Dermis microvascular lymphatic vessel endothelial cell (primary cell): ENCODE measurements at regions not wholly inside any gene's neighbourhood (a gene's known extent, or its start where the extent isn't known, plus 50 kb on each side); places are given as distances from the start of the nearest gene placed in this dataset.
"Not testable (repeated sequence)": the region's sequence is repeated elsewhere in the genome, so short reads cannot be mapped to it uniquely, and the experiment has no call there.

Source experiments
- DNase-seq, 2 donors: peaks; one replicate each; pipeline versions ENCODE4 v3.0.0 to v3.0.0-alpha.2; 2010; ENCODE audit warnings: low read depth in 2 of 2

DNA sequence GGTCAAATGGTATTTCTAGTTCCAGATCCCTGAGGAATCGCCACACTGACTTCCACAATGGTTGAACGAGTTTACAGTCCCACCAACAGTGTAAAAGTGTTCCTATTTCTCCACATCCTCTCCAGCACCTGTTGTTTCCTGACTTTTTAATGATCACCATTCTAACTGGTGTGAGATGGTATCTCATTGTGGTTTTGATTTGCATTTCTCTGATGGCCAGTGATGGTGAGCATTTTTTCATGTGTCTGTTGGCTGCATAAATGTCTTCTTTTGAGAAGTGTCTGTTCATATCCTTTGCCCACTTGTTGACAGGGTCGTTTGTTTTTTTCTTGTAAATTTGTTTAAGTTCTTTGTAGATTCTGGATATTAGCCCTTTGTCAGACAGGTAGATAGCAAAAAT, 269.9 kb upstream of the NREP start:
- DNase-seq: not testable (repeated sequence)

DNA sequence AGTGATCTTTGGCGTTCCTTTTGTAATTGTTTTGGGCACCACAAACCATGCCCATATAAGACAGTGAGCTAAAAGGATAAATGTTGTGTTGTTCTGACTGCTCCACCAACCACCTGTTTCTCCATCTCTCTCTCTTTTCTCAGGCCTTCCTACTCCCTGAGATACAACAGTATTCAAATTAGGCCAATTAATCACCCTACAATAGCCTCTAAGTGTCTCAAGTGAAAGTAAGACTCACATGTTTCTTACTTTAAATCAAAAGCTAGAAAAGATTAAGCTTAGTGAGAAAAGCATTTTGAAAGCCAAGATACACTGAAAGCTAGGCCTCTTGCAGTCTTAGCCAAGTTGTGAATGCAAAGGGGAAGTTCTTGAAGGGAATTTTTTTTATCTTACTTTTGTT, 268.8 kb upstream of the NREP start:
- DNase-seq: no peak

DNA sequence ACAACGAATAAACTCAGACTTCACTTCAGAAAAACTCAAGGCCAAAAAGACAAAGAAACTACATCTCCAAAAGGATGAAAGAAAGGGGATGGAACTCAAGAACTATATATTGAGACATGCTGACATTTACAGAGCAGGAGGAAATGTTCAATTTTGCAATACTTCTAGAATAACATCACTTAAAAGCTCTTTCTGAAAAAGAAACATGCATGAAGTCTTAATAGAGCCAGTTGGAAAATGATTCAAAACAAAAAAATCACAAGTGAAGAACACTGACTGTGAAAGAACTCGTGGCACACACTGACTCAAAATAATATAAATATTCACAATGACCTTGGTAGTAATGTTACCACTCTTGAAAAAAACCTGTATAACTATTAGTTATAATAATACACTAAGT, 267.8 kb upstream of the NREP start:
- no peak for DNase-seq

DNA sequence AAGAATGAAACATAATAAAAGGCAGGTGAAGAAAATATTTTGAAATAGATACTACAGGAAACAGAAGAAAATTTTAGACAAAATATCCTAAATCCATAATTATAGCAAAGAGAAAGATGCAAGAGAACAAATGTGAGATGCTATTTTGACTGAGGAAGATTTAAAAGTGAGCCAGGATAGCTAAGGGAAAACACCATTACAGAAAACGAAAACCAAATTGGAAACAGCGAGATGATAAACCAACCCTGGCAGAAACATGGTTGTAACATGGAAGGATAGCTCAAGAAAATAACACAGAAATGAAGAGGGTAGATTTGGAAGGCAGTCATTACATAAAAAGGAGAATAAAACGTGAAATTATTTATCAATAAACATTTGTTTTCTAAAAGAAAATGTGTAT, 267.2 kb upstream of the NREP start:
- no peak for DNase-seq

DNA sequence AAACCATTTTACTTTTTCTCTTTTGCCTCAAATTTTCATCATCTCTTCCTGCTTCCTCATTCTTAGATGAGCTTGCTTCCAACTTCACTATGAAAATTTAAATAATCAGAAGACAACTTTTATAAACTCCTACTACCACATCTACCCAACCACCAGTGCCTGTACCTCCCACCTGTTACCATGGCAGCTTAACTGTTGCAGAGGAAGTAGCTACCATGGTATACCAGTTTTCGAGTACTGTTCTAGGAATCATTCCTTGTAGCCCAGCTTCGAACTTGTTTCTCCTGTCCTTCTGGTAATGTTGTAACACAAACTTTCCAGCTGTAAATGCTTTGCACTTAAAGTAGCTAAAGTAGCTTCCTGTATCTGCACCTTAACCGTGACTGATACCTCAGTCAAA, 266.8 kb upstream of the NREP start:
- no peak for DNase-seq

DNA sequence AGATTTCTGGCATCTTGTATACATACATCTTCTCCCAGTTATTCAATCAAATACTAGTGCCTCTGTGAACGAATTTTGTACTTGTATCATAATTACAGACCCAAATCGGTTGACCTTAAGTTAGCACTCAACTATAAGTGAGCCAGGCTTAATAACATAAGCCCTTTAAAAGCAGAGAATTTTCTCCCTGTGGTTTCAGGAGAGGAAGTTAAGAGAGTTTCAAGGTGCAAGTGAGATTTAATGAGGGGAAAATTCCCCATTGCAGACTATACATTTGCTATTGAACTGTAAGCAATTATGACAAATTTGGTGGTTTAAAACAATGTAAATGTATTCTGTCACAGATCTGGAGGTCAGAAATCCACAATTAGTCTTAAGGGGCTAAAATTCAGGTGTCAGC, 261.9 kb upstream of the NREP start:
- no peak for DNase-seq

DNA sequence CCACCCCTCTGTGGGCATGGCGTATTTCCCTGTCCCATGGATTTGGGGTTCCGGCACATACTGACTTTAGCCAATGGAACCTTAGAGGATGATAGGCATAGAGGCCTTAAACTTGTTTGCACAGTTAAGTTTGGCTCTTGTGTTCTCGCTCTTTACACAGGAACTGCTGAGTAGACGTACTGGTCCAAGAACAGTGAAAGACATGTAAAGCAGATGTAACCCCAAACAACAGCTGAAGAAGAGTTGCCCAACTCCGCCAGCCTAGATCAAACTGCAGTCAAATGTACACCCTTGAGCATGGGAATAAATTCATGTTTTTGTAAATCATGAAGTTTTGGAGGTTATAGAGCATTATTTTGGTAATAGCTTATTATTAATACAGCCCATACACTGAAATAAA, 260.0 kb upstream of the NREP start:
- no peak for DNase-seq

DNA sequence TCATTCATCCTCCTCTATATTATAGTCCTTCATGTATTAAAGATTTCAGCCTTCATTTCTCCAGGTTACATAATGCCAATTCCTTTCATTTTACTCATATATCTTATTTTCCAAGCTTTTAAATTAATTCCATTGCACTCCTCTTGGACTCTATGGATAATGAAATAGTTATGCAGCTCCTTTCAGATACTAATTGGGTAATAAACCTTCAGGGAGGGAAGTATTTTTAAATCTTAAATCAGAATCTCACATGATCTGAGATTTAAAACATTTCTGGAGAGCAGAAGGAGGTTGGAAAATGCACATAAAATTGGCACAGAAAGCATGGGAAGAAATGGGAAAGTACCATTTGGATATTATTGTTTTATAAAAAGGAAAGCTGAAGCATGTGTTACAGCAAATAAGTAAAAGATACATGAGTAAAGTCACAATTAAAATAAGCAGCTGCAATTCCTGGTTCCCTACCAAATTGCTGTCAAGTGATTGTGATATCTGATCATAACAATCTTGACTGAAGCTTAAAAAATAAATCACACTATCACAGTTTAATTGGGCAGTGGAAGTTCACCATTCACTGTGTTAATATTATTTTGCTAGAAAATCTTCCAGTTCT, 257.9 kb upstream of the NREP start:
- no peak for DNase-seq

DNA sequence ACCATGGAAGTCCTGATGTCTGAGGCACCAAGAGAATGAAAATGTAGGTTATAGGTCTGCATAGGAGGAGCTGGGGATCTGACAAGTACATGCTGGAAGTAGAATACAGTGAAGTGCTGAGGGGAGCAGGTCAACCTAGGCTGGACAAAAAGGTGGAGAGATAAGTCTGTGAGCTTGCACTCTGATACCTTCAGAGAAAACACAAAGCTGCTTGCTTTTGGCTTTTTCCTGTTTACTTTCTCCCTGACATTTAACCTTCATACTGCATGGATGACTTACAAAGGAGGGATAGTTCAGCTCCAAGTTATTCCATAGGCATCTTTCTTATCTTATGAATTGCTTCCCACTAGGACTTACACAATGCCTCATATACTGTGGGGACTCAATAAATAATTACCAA, 256.7 kb upstream of the NREP start:
- DNase-seq: no peak

DNA sequence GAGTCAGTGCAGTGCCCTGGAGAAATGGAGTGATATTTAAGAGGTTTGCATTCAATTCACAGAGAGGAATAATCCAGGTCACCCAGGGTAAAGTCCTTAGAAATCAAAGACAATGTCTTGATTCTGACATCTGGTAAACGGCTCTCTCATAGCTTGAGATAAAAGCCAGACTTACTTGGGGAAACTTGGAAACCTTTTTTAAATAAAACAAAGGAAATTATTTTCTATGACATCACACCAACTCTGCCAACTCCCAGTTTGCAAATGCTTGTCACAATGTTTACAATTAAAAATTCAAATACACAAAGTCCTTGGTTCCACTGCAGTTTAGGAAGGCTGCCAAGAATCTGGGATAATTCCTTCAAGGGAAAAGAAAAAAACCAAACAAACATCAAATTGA, 255.1 kb upstream of the NREP start:
- DNase-seq: no peak

DNA sequence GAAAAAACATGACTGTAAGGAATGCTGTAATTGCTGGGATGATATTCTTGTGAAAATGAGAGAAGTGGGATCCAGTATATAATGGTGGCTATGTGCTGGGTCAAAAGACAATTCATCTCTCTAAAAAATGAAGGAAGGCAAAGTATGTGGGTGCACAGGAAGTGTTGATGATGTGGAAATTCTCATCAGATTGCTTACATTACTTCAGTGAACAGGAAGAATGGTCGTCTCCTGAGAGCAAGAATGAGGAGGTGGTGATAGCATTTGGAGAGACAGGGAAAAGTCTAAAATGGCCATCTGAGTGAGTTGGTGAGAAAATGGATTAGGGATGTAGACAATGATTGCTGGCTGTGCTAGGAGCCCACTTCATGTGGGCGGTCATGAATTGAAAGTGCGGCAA, 253.5 kb upstream of the NREP start:
- DNase-seq: no peak

DNA sequence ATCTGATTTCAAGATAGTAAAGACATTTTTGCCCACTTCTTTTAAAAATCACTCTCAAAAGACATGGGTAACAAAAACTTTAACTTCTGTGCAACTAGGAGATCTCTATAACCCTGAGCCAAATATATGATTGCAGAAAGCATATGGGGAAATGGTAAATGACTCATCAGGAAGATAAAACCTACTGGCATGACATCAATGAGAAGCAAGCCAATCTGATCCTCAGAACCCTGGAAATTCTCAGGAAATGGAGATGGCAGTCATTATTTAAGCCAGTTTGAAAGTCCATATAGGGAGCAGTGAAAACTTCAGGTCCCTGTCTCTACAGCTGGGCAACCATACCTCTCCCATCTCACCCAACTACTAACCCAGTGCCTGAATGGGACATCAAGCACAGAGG, 249.7 kb upstream of the NREP start:
- DNase-seq: no peak

DNA sequence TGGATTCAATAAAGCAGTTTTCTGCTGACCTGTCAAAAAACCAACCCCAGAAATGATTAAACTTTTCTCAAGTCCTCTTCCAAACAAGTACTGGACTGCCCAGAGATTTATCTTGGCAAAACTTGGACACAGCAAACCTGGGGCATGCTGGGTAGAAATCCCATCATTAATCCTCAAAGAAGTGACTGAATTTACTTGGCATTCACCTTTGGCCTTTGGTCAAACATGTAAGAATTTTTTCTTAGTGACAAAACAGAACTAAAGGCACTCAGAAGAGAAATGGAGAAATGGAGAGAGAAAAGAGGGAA, 248.6 kb upstream of the NREP start:
- no peak for DNase-seq

DNA sequence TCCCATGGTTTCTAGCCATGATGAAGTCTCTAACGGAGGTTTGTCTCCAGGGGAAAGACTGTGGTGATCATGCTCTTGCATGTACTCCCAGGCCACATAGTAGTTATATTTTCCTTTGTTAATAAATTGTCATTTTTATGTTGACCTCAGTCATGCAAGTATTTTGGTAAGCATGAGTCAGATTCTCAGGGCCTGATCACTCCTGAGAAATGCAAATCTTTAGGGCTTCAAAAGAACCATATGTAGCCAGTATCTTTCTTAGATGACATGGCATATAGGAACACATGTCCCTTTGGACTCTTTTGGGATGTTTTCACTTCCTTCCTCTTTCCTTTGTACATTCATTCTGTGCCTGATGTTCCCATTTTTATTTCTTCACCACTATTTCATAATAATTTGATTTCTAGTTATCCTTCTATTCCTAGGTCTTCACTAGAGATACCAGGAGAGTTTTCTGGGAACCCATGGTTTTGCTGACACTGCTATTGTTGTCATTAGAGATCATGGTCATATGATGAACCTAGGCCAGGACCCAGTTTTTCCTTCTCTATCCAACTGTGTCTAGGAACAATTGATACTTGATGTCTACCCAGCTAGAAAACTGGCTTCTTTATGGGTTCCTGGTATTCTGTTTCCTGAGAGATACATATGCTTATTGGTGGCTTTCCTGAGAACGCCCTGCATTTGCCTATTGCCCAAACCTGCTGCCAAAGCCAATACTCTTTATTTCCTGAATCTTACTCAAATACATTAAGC, 248.1 kb upstream of the NREP start:
- DNase-seq: no peak

DNA sequence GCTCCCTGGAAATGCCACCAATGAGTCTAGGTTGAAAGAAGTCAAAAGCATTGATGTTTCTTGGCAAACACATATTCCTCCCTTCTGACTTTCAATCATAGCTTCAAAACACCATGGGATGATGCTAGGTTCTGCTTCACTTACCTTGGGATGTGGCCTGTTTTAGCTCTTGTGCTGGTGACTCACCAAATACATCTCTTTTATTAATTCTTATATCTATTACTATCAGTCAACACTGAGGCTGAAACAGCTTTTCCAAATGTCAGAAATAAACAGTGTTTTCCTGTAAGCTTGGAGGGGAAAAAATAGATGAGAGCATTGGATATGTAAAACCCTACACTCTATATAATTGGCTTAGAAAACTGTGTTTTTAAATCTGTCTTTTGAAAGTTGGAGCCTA, 245.4 kb upstream of the NREP start:
- no peak for DNase-seq

DNA sequence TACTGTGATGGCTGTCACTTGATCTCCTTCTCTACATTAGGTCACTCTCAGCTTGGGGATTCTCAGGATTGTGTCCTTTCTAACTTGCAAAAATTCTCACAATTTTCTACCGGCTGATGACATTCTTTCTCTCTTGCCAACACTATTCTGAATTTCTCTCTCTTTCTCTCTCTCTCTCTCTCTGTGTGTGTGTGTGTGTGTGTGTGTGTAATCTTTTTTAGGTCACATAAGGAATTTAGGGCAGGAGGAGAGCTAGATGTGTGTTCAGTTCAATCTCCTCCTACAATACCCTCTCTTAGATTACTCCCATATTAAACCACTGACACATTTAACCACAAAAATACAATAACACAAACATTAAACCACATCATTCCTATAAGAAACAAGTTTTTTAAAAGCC, 242.3 kb upstream of the NREP start:
- DNase-seq: no peak

DNA sequence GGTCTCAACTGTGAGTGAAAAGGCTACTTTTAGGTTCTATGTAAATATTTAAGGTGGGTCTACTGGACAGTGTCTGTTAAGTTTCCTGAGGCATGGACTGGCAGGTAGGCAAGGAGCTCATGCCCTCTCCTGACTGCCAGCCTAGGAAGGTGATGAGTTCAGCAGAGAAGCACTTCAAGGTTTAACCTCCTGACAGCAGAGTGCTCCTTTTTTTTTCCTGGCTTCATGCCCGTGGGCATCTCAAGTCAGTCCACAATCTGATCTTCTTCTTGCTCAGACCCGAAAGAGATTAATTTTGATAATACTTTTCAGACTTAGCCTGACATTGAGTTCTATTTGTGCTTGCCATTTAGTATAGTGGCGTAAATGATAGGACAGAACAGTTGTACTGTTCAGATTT, 241.9 kb upstream of the NREP start:
- no peak for DNase-seq

DNA sequence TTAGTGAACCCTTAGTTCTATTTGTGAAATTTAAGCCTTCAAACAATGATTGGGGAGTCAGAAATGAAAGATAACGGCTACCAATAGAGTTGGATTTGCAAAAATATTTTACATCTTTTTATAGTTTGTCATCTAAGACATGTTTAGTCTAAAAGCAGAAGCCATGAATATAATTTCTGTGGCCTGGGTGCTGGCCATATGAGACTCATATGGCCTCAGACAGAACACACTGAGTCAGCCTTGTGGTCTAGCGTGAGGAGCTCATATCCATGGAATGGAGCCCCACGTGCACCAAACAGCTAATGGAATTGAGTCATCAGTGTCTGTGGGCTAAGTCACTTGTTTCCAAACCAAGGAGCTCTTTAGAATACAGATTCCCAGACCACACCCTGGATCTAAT, 240.7 kb upstream of the NREP start:
- no peak for DNase-seq

DNA sequence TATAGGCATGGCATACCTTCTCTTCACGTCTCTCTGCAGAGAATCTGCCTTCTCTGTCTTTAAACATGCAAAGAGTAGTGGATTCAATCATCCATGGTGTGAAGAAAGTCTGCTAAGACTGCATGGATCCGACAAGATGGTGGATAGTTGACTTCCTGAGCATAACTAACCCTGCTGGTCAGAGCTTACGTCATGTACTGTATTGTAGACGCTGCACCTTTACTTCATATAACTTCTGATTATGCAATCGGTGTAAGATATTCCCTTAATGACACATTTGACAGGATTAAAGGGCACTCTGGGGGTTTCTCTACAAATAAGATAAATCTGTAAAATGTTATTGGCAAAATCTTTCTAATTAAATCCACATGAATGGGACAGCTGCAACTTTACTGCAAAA, 240.3 kb upstream of the NREP start:
- no peak for DNase-seq

DNA sequence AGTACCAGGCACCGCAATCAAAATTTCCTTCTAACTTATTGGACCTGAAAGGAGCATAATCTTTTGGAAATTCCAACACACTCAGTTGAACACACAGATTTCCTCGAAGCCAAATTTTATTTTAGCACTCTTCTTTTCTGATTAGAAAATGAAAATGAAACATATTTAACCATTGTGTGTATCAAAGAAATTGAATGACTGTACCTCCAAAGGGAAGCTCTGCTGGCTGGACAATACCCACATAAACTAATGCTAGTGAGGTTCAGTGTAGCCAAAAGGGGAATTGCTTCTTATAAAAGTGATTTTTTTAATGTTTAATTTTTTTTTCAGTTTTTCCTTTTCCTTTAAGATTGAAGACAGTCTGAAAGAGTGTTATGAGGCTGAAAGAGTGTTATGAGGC, 239.6 kb upstream of the NREP start:
- no peak for DNase-seq

DNA sequence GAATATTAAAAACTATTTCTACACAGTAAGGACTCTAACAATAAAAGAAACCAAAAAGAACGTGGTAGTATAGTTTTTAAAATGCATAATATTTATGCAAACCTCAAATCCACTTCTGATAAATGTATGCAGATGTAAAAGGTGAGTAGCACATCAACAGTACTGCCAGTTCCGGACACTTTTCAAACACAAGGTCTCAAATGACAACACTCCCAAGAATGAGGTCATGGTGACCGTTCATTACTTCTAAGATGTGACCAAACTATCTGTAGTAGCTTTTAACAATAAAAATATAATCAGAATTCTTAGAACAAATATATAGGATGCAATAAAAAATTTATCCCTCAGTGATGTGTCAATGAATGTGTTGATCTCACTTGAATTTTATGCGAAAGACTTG, 238.7 kb upstream of the NREP start:
- no peak for DNase-seq

DNA sequence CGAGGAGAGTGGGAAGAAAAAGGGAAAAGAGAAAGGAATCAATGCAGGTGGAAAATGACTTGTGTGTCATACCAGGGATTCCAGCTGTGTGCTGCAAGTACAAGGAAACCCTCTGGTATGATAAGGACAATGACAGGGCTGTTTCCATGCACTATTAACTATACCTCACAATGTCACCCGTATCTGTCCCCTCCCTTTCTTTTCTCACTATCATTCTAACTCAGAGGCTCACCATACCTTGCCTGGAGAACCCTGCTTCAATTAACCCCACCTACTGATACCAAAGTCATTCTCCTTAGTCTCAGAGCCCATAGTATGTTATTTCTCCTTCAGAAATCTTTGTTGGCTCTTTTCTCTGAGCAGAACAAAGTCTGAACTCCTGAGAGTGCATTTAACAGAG, 236.2 kb upstream of the NREP start:
- no peak for DNase-seq

DNA sequence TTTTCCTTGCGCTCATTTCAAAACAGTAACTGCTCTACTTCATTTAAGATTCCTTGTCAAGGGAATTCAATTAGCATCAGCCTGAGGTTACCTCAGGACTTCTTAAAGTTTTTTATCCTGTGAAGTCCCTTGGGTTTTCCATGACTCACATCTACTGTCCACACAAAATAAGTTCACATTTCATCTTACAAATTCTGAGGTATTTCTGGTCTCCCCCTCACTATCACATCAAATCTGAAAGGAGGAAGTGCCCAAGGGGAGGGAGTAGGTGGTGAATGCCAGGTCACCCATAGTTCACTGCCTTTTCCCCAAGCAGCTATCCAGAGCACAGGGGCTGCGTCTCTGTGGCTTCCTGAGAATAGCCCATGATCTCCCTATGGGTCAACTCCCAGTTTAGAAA, 227.1 kb upstream of the NREP start:
- no peak for DNase-seq

DNA sequence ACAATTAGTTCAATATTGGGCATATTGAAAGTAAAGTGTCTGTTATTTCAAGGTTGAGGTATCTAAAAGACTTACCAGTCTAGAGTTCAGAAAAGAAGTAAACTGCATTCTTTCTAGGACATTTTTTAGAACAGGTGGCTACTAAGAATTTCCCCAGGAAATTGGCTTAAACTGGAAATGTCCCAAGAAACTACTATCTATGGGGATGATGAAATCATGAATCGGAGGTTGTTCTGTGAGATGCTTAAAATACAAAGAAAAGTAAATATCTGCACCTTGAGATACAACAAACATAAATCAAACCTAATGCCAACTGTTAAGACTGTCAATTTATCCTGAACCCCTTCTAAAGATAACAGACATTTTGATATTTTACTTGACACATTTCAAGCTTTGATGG, 226.5 kb upstream of the NREP start:
- DNase-seq: no peak
